Osteocyte (in vitro differentiated cells): ENCODE measurements at regions not wholly inside any gene's neighbourhood (a gene's known extent, or its start where the extent isn't known, plus 50 kb on each side); places are given as distances from the start of the nearest gene placed in this dataset.

Experiments used
- DNase-seq: peaks from one replicate; pipeline ENCODE4 v3.0.0; 2021; ENCODE audit warnings: mixed read lengths; ENCODE audit not compliant: unreplicated experiment; ENCODE audit errors: extremely low spot score
- H3K27ac Mint-ChIP-seq: one replicate; pipeline ENCODE4 v1.8.0; 2021; ENCODE audit warnings: mild to moderate bottlenecking, mixed read lengths; ENCODE audit not compliant: unreplicated experiment
- H3K27me3 Mint-ChIP-seq: one replicate; pipeline ENCODE4 v1.8.0; 2021; ENCODE audit warnings: mixed read lengths; ENCODE audit not compliant: unreplicated experiment
- H3K36me3 Mint-ChIP-seq: one replicate; pipeline ENCODE4 v1.8.0; 2021; ENCODE audit warnings: mixed read lengths; ENCODE audit not compliant: unreplicated experiment
- H3K4me1 Mint-ChIP-seq: one replicate; pipeline ENCODE4 v1.8.0; 2021; ENCODE audit warnings: mixed read lengths; ENCODE audit not compliant: unreplicated experiment
- H3K4me3 Mint-ChIP-seq: one replicate; pipeline ENCODE4 v1.8.0; 2021; ENCODE audit warnings: mild to moderate bottlenecking, moderate library complexity, mixed read lengths; ENCODE audit not compliant: unreplicated experiment
- H3K9me3 Mint-ChIP-seq: one replicate; pipeline ENCODE4 v1.8.0; 2021; ENCODE audit warnings: mixed read lengths; ENCODE audit not compliant: unreplicated experiment
- CTCF ChIP-seq: fragments of 200-600 bp; sonication (generic); IDR thresholded peaks from 2 replicates; pipeline ENCODE4 v1.5.0; 2021; ENCODE audit warnings: antibody characterized with exemption, mild to moderate bottlenecking, moderate library complexity

DNA sequence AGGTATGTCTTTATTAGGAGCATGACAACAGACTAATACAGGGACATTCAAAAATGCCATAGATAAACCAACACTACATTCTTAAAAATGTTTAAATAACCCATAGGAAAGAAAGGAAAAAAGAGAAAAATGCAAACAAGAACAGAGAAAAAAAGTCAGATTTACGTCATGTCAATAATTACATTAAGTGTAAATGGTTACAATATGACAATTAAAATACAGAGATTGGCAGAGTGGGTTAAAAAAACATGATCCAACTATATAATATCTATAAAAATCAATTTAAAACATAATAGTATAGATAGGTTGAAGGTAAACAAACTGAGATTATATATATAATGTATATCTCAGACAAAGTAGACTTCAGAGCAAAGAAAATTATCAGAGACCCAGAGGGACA lies 255.8 kb downstream of the ANAPC1 start:
- peaks cover 24% of the 10 kb centered on the region for H3K4me1 Mint-ChIP-seq
- no peaks in the 10 kb centered on the region for H3K27me3 Mint-ChIP-seq
- TF ChIP-seq CTCF: no peak
- H3K9me3 Mint-ChIP-seq: peaks cover 22% of the 10 kb centered on the region
- H3K36me3 Mint-ChIP-seq: peaks cover 16% of the 10 kb centered on the region
- H3K4me3 Mint-ChIP-seq: no peak overlapping the region
- H3K27ac Mint-ChIP-seq: no peak overlapping the region
- no peak for DNase-seq

- H3K9me3 Mint-ChIP-seq: peaks cover 27% of the 10 kb centered on the region
- no peak for TF ChIP-seq CTCF
These were observed 254.0 kb downstream of the ANAPC1 start for GRCh38 chr2:111629983-111630382.

GRCh38 chr2:111632661-111633060 lies 251.3 kb downstream of the ANAPC1 start:
- no peaks in the 10 kb centered on the region for H3K27me3 Mint-ChIP-seq
- H3K9me3 Mint-ChIP-seq: peaks cover 28% of the 10 kb centered on the region
- H3K4me1 Mint-ChIP-seq: peaks cover 7% of the 10 kb centered on the region
- H3K36me3 Mint-ChIP-seq: peaks cover 14% of the 10 kb centered on the region
- H3K27ac Mint-ChIP-seq: no peak overlapping the region
- no peak overlapping the region for H3K4me3 Mint-ChIP-seq
- no peak for TF ChIP-seq CTCF
- DNase-seq: no peak

More at GRCh38 chr2:111629983-111630382, 254.0 kb downstream of the ANAPC1 start:
- Mint-ChIP-seq H3K4me3 (no peak overlapping the region), H3K36me3 (peaks cover 16% of the 10 kb centered on the region), H3K27me3 (no peaks in the 10 kb centered on the region), H3K4me1 (peaks cover 14% of the 10 kb centered on the region), H3K27ac (no peak overlapping the region)
- no peak for DNase-seq

DNA sequence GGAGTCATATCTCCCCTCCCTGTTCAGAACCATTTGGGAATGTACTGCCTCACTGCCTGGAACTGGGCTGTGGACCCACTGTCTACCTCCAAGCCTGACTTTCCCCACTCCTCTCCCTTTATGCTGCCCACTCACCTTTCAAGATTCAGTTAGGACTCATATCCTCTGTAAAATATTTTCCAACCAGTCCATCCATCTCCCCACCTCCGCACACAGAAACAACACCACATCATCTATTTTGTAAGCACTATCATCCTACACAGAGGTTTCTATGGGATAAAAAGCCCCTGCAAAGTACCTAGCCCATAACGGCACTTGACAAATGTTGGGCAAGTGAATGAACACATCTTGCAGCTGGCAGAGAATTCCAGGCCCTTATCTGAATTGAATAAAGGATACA lies 250.8 kb downstream of the ANAPC1 start:
- no peak overlapping the region for H3K4me3 Mint-ChIP-seq
- H3K9me3 Mint-ChIP-seq: peaks cover 30% of the 10 kb centered on the region
- no peak for TF ChIP-seq CTCF
- DNase-seq: no peak
- H3K4me1 Mint-ChIP-seq: peaks cover 7% of the 10 kb centered on the region
- no peaks in the 10 kb centered on the region for H3K27me3 Mint-ChIP-seq
- peaks cover 11% of the 10 kb centered on the region for H3K36me3 Mint-ChIP-seq
- H3K27ac Mint-ChIP-seq: no peak overlapping the region

- no peak overlapping the region for H3K4me3 Mint-ChIP-seq
- peaks cover 9% of the 10 kb centered on the region for H3K36me3 Mint-ChIP-seq
- TF ChIP-seq CTCF: no peak
- H3K27me3 Mint-ChIP-seq: no peaks in the 10 kb centered on the region
- no peak for DNase-seq
- H3K9me3 Mint-ChIP-seq: peaks cover 29% of the 10 kb centered on the region
- no peak overlapping the region for H3K27ac Mint-ChIP-seq
- H3K4me1 Mint-ChIP-seq: peaks cover 7% of the 10 kb centered on the region
These were observed 250.3 kb downstream of the ANAPC1 start for GRCh38 chr2:111633643-111634042.
